K562 (cell line): ENCODE measurements at regions not wholly inside any gene's neighbourhood (a gene's known extent, or its start where the extent isn't known, plus 50 kb on each side); places are given as distances from the start of the nearest gene placed in this dataset.

Experiments
- ATAC-seq: fragments of 200-7000 bp; cut with Tn5 transposase; 3 replicates; pipeline ENCODE4 v1.9.1; 2020; ENCODE audit warnings: moderate library complexity
- BruUV-seq: library from RNA; stranded (reverse); fragments of 400-500 nt; replicated peaks from 2 replicates; lab custom pipeline; 2021; lab: Mats Ljungman, UMichigan
- CTCF ChIA-PET: fragments of 300-600 bp; formaldehyde crosslinking; extraction: SDS; loops from one replicate; lab custom pipeline; 2021; ENCODE audit warnings: low intra/inter-chr PET ratio; lab: Yijun Ruan, JAX
- POLR2A ChIA-PET: fragments of 300-600, 350-650 bp; sonication (Branson Sonifier 250); formaldehyde crosslinking; extraction: SDS; loops from one replicate; lab custom pipeline; 2021; ENCODE audit warnings: antibody characterized with exemption, inconsistent platforms; lab: Yijun Ruan, JAX
- DNase-seq, 4 experiments: peaks; one replicate each; pipeline versions ENCODE4 v3.0.0 to v3.0.0-alpha.2; 2011 to 2018; ENCODE audit warnings: low spot score in 3 of 4, mixed read lengths in 3 of 4; ENCODE audit errors: extremely low read depth in 1 of 4
- FAIRE-seq: peaks from 2 replicates; lab custom pipeline; 2011; peaks lifted over from hg19 to GRCh38; lab: Jason Lieb, UNC
- H2AFZ ChIP-seq: 2 replicates; pipeline ENCODE4 v1.6.0; 2011; ENCODE audit warnings: low read depth, low read length, control low read depth, inconsistent platforms
- H3K27ac ChIP-seq: fragments of 200-600 bp; 3 replicates; pipeline ENCODE4 v1.8.0; 2011; ENCODE audit warnings: low read depth, mild to moderate bottlenecking, control low read depth, inconsistent platforms, low read length, moderate library complexity, mixed read lengths; ENCODE audit errors: extremely low read depth
- H3K27me3 ChIP-seq, 2 experiments: fragments of 300-600 bp in 1 of 2; 2 replicates in 1 of 2; 3 replicates in 1 of 2; pipeline versions ENCODE4 v1.6.0 to v1.8.0; 2011; ENCODE audit warnings: inconsistent platforms in 2 of 2, low read length in 2 of 2, mild to moderate bottlenecking in 1 of 2, mixed read lengths in 1 of 2, moderate library complexity in 1 of 2; ENCODE audit not compliant: control insufficient read depth in 2 of 2, insufficient read depth in 2 of 2
- H3K36me3 ChIP-seq: fragments of 300-600 bp; 3 replicates; pipeline ENCODE4 v1.8.0; 2011; ENCODE audit warnings: mild to moderate bottlenecking, low read length, inconsistent platforms; ENCODE audit not compliant: control insufficient read depth, insufficient read depth
- H3K4me1 ChIP-seq, 2 experiments: fragments of 200-600 bp in 1 of 2; replicated peaks in 1 of 2; 2 replicates in 1 of 2; 3 replicates in 1 of 2; pipeline versions ENCODE4 v1.5.1 to v1.8.0; 2011; ENCODE audit warnings: inconsistent platforms in 2 of 2, low read length in 2 of 2, mild to moderate bottlenecking in 1 of 2, mixed read lengths in 1 of 2, moderate library complexity in 1 of 2; ENCODE audit not compliant: control insufficient read depth in 2 of 2, insufficient read depth in 2 of 2
- H3K4me2 ChIP-seq: 2 replicates; pipeline ENCODE4 v1.6.1; 2011; ENCODE audit warnings: low read length, control low read depth, inconsistent platforms, mixed read lengths; ENCODE audit not compliant: insufficient read depth
- H3K4me3 ChIP-seq: fragments of 200-600 bp; sonication (generic), shearing (Covaris generic); 2 replicates; pipeline ENCODE4 v1.5.1; 2016; ENCODE audit warnings: control low read depth, inconsistent platforms
- H3K79me2 ChIP-seq: fragments of 200-600 bp; 3 replicates; pipeline ENCODE4 v1.8.0; 2011; ENCODE audit warnings: low read length, inconsistent platforms; ENCODE audit not compliant: control insufficient read depth, insufficient read depth
- H3K9ac ChIP-seq, 2 experiments: 2 replicates each; pipeline versions ENCODE4 v1.6.0 to v1.6.1; 2011; ENCODE audit warnings: low read depth in 2 of 2, low read length in 2 of 2, control low read depth in 1 of 2, inconsistent platforms in 1 of 2, mild to moderate bottlenecking in 1 of 2, mixed read lengths in 1 of 2; ENCODE audit not compliant: insufficient read depth in 1 of 2
- H3K9me1 ChIP-seq: one replicate; pipeline ENCODE4 v1.6.0; 2011; ENCODE audit warnings: inconsistent platforms, mild to moderate bottlenecking, low read length, moderate library complexity; ENCODE audit not compliant: control insufficient read depth, insufficient read depth
- H3K9me3 ChIP-seq: replicated peaks from 2 replicates; pipeline ENCODE4 v1.5.1; 2011; ENCODE audit warnings: low read depth, low read length, inconsistent platforms; ENCODE audit not compliant: control insufficient read depth, insufficient read depth
- H4K20me1 ChIP-seq: replicated peaks from 2 replicates; pipeline ENCODE4 v1.6.1; 2011; ENCODE audit warnings: low read length, inconsistent platforms, mixed read lengths; ENCODE audit not compliant: control insufficient read depth, insufficient read depth
- CREBBP ChIP-seq: IDR thresholded peaks from one replicate; pipeline ENCODE4 v1.6.1; 2012; ENCODE audit warnings: low read depth, mild to moderate bottlenecking, control low read depth, inconsistent platforms, low read length
- ESRRA ChIP-seq: fragments of 450-650 bp; IDR thresholded peaks from 2 replicates; pipeline ENCODE4 v1.6.1; 2014; ENCODE audit warnings: low read depth, mild to moderate bottlenecking, moderate library complexity, borderline replicate concordance
- ETS2 ChIP-seq: IDR thresholded peaks from 2 replicates; pipeline ENCODE4 v1.6.1; 2016; ENCODE audit warnings: borderline replicate concordance, missing genetic modification characterization, mild to moderate bottlenecking, moderate library complexity, missing compliant biosample characterization; ENCODE audit not compliant: poor library complexity, severe bottlenecking
- HDAC1 ChIP-seq, 2 experiments: fragments of 450-650 bp; IDR thresholded peaks; 2 replicates each; pipeline ENCODE4 v1.6.1; 2016 to 2017; ENCODE audit warnings: inconsistent platforms in 1 of 2, mild to moderate bottlenecking in 1 of 2, moderate library complexity in 1 of 2
- HNRNPL ChIP-seq: fragments of 200-400 bp; formaldehyde crosslinking; IDR thresholded peaks from 2 replicates; pipeline ENCODE4 v1.6.1; 2017; ENCODE audit warnings: low read depth, mild to moderate bottlenecking, low read length
- KDM5B ChIP-seq: fragments of 200-600 bp; sonication (generic); IDR thresholded peaks from 2 replicates; pipeline ENCODE4 v1.6.1; 2012; ENCODE audit warnings: low read depth, mild to moderate bottlenecking, moderate library complexity, low read length, control low read depth, inconsistent platforms; ENCODE audit not compliant: insufficient replicate concordance
- MYC ChIP-seq, 2 experiments: fragments of 250-450 bp in 1 of 2; sonication (Bioruptor Pico) in 1 of 2; IDR thresholded peaks; 2 replicates each; pipeline versions ENCODE4 v1.5.1 to v1.6.1; 2012 to 2021; ENCODE audit warnings: low read depth in 2 of 2, borderline replicate concordance in 1 of 2, improper control_type of control experiment in 1 of 2, low read length in 1 of 2, mild to moderate bottlenecking in 1 of 2, moderate library complexity in 1 of 2
- THRAP3 ChIP-seq: fragments of 450-650 bp; IDR thresholded peaks from 2 replicates; pipeline ENCODE4 v1.6.1; 2016; ENCODE audit warnings: mild to moderate bottlenecking, inconsistent platforms, borderline replicate concordance
- ZBTB49 ChIP-seq: sonication (generic); formaldehyde crosslinking; IDR thresholded peaks from 2 replicates; pipeline ENCODE4 v1.8.0; 2022; ENCODE audit warnings: missing genetic modification reagents, mild to moderate bottlenecking, borderline replicate concordance
- ZC3H4 ChIP-seq: sonication (generic); formaldehyde crosslinking; IDR thresholded peaks from 2 replicates; pipeline ENCODE4 v1.9.0; 2021; ENCODE audit warnings: missing genetic modification reagents, borderline replicate concordance
- ZNF76 ChIP-seq: fragments of 250-450 bp; sonication (Bioruptor Pico); IDR thresholded peaks from 2 replicates; pipeline ENCODE4 v1.4.0; 2020; ENCODE audit warnings: mild to moderate bottlenecking, moderate library complexity, borderline replicate concordance
- WGBS: fragments of 100-300 bp; shearing (Covaris generic); methylation state at CpG from one replicate; pipeline ENCODE4 v1.1.6; 2016; ENCODE audit warnings: low coverage, mixed read lengths; ENCODE audit not compliant: insufficient coverage; ENCODE audit errors: missing lambda C conversion rate; 5-methylcytosine and 5-hydroxymethylcytosine counted together
- in situ Hi-C: fragments of 300-500 bp; cut with MboI; formaldehyde crosslinking; loops from 4 replicates; pipeline ENCODE4 v1.15.0; 2018; ENCODE audit warnings: inconsistent platforms, mixed read lengths
- intact Hi-C: fragments of 100-400 bp; cut with micrococcal nuclease; formaldehyde crosslinking; loops from 2 replicates; pipeline ENCODE4 v1.14.2; 2022

- no peak overlapping the region for H3K4me3 ChIP-seq
- BruUV-seq = no TSS peak
- WGBS = 71% methylated on average over 9 of the region's 11 CpGs
- TF ChIP-seq ZBTB49 (CRISPR knock-in tag) = no peak
- ATAC-seq (no peak), DNase-seq (no peak), FAIRE-seq (no peak)
- H4K20me1 ChIP-seq = no peaks in the 10 kb centered on the region
- in situ Hi-C loops (no loop called here), intact Hi-C loops (no loop called here)
- H3K36me3 ChIP-seq = no peaks in the 10 kb centered on the region
- ChIA-PET CTCF (no interaction called here), POLR2A (interaction anchor here (0.6 kb wide), 1 partner anchor 11 kb away, joined by 3 read pairs; no protein-coding TSS in a partner anchor)
- H3K79me2 ChIP-seq = no peaks in the 10 kb centered on the region
- H3K4me2 ChIP-seq = no peak overlapping the region
- no peak overlapping the region for H3K9ac ChIP-seq
- H3K4me1 ChIP-seq = no peaks in the 10 kb centered on the region
- no peaks in the 10 kb centered on the region for H3K9me1 ChIP-seq
- H3K9me3 ChIP-seq = no peaks in the 10 kb centered on the region
- H2AFZ ChIP-seq = no peak overlapping the region
- H3K27ac ChIP-seq = no peak overlapping the region
- H3K27me3 ChIP-seq = no peaks in the 10 kb centered on the region
These were observed 216.0 kb upstream of the TEX13C start for GRCh38 chrX:125103693-125104092.

- intact Hi-C loops (no loop called here), in situ Hi-C loops (no loop called here)
- 90% methylated on average over 3 of the region's 3 CpGs for whole genome bisulfite sequencing
- no peaks in the 10 kb centered on the region for H3K79me2 ChIP-seq
- no TSS peak for BruUV-seq
- H3K27me3 ChIP-seq = no peaks in the 10 kb centered on the region
- ATAC-seq (no peak), FAIRE-seq (no peak), DNase-seq (no peak)
- no peaks in the 10 kb centered on the region for H3K9me3 ChIP-seq
- TF ChIP-seq ETS2 (tag) = no peak
- no peak for TF ChIP-seq ZNF76 (CRISPR knock-in tag)
- TF ChIP-seq KDM5B = no peak
- no peak for TF ChIP-seq MYC (IDR thresholded peaks at IDR 0.05; ENCODE audit: low read depth, low read length)
- TF ChIP-seq MYC (CRISPR knock-in tag; IDR thresholded peaks at IDR 0.05; ENCODE audit: borderline replicate concordance, low read depth) = no peak
- no peak for TF ChIP-seq ZC3H4 (CRISPR knock-in tag)
- no peak for TF ChIP-seq THRAP3
- no peak for TF ChIP-seq HNRNPL
- TF ChIP-seq CREBBP = no peak
- TF ChIP-seq HDAC1 (IDR thresholded peaks at IDR 0.05) = no peak
- TF ChIP-seq ESRRA = no peak
- H3K4me3 ChIP-seq = no peak overlapping the region
- no peaks in the 10 kb centered on the region for H3K36me3 ChIP-seq
- no peak overlapping the region for H3K4me2 ChIP-seq
- H4K20me1 ChIP-seq = no peaks in the 10 kb centered on the region
- H3K9ac ChIP-seq = no peak overlapping the region
- H2AFZ ChIP-seq = no peak overlapping the region
- POLR2A ChIA-PET = interaction anchor here (0.5 kb wide), 1 partner anchor 1577 kb away, joined by 3 read pairs; no protein-coding TSS in a partner anchor
- no peaks in the 10 kb centered on the region for H3K9me1 ChIP-seq
- CTCF ChIA-PET = no interaction called here
- H3K4me1 ChIP-seq = no peaks in the 10 kb centered on the region
- H3K27ac ChIP-seq = no peak overlapping the region
These were observed 210.8 kb upstream of the TEX13C start for GRCh38 chrX:125108921-125109320.
